H1 (cell line): ENCODE measurements at regions not wholly inside any gene's neighbourhood (a gene's known extent, or its start where the extent isn't known, plus 50 kb on each side); places are given as distances from the start of the nearest gene placed in this dataset.

Experiments
- CTCF ChIA-PET: fragments of 300-600 bp; sonication (Branson Sonifier 250); formaldehyde crosslinking; loops from one replicate; lab custom pipeline; 2021; ENCODE audit not compliant: partially characterized antibody; lab: Charles Lee
- POLR2A ChIA-PET: fragments of 300-600 bp; sonication (Branson Sonifier 250); formaldehyde crosslinking; loops from one replicate; lab custom pipeline; 2021; ENCODE audit warnings: inconsistent platforms; ENCODE audit not compliant: partially characterized antibody; lab: Charles Lee
- DNase-seq, 2 experiments: peaks; one replicate each; pipeline versions ENCODE4 v3.0.0 to v3.0.0-alpha.2; 2010 to 2022; ENCODE audit warnings: low spot score in 2 of 2, low read depth in 1 of 2, mixed read lengths in 1 of 2
- FAIRE-seq: peaks from 2 replicates; lab custom pipeline; 2011; peaks lifted over from hg19 to GRCh38; lab: Jason Lieb, UNC
- H2AFZ ChIP-seq: 2 replicates; pipeline ENCODE4 v1.8.1; 2012; ENCODE audit warnings: low read length, inconsistent platforms
- H2AK5ac ChIP-seq: 2 replicates; pipeline ENCODE4 v1.6.1; 2013; ENCODE audit warnings: low read depth, low read length
- H2BK120ac ChIP-seq: replicated peaks from 2 replicates; pipeline ENCODE3; 2013; ENCODE audit warnings: low read depth, low read length, inconsistent platforms
- H2BK12ac ChIP-seq: 2 replicates; pipeline ENCODE4 v1.6.1; 2013; ENCODE audit warnings: low read depth, low read length
- H2BK15ac ChIP-seq: 2 replicates; pipeline ENCODE4 v1.6.1; 2013; ENCODE audit warnings: low read length
- H2BK20ac ChIP-seq: 2 replicates; pipeline ENCODE4 v1.6.1; 2013; ENCODE audit warnings: low read length
- H2BK5ac ChIP-seq: 2 replicates; pipeline ENCODE4 v1.6.1; 2013; ENCODE audit warnings: low read depth, low read length
- H3K14ac ChIP-seq: 2 replicates; pipeline ENCODE4 v1.6.1; 2013; ENCODE audit warnings: inconsistent platforms; ENCODE audit not compliant: insufficient read length
- H3K18ac ChIP-seq: 2 replicates; pipeline ENCODE4 v1.6.1; 2013; ENCODE audit warnings: low read length; ENCODE audit errors: extremely low read depth
- H3K23ac ChIP-seq: 2 replicates; pipeline ENCODE4 v1.6.1; 2013; ENCODE audit warnings: inconsistent platforms; ENCODE audit not compliant: insufficient read length
- H3K23me2 ChIP-seq: 2 replicates; pipeline ENCODE4 v1.6.1; 2013; ENCODE audit warnings: low read depth, low read length
- H3K27ac ChIP-seq: 2 replicates; pipeline ENCODE4 v1.6.1; 2011; ENCODE audit warnings: low read depth, low read length, inconsistent platforms
- H3K27me3 ChIP-seq, 4 experiments: replicated peaks in 1 of 4; 1 replicate in 1 of 4; 2 replicates in 3 of 4; pipeline versions ENCODE4 v1.6.1 to v1.8.1; 2011 to 2013; ENCODE audit warnings: low read length in 3 of 4, mild to moderate bottlenecking in 3 of 4, inconsistent platforms in 2 of 4, mixed read lengths in 2 of 4, moderate library complexity in 1 of 4; ENCODE audit not compliant: control insufficient read depth in 3 of 4, insufficient read depth in 3 of 4; ENCODE audit errors: extremely low read depth in 1 of 4
- H3K36me3 ChIP-seq, 4 experiments: 2 replicates each; pipeline versions ENCODE4 v1.6.1 to v1.8.1; 2011 to 2013; ENCODE audit warnings: mild to moderate bottlenecking in 4 of 4, low read length in 3 of 4, moderate library complexity in 2 of 4, control low read depth in 1 of 4, inconsistent platforms in 1 of 4; ENCODE audit not compliant: insufficient read depth in 4 of 4, control insufficient read depth in 2 of 4
- H3K4ac ChIP-seq: replicated peaks from 2 replicates; pipeline ENCODE3; 2013; ENCODE audit warnings: low read length, low read depth, mixed read lengths, inconsistent platforms; ENCODE audit not compliant: insufficient read length
- H3K4me1 ChIP-seq, 4 experiments: replicated peaks in 1 of 4; 1 replicate in 1 of 4; 2 replicates in 3 of 4; pipeline versions ENCODE4 v1.6.1 to v1.8.1; 2011 to 2013; ENCODE audit warnings: low read length in 3 of 4, inconsistent platforms in 2 of 4, mixed read lengths in 1 of 4; ENCODE audit not compliant: insufficient read depth in 4 of 4, control insufficient read depth in 3 of 4
- H3K4me2 ChIP-seq, 2 experiments: 2 replicates each; pipeline versions ENCODE4 v1.6.1 to v1.8.1; 2011 to 2013; ENCODE audit warnings: low read depth in 2 of 2, low read length in 2 of 2, control low read depth in 1 of 2, inconsistent platforms in 1 of 2, mild to moderate bottlenecking in 1 of 2; ENCODE audit not compliant: insufficient read depth in 1 of 2
- H3K4me3 ChIP-seq, 4 experiments: fragments of 200-600, 300-600 bp in 1 of 4; sonication (generic), shearing (Covaris generic), sonication (Bioruptor Twin) in 1 of 4; 2 replicates each; pipeline versions ENCODE4 v1.5.1 to v1.8.1; 2011 to 2016; ENCODE audit warnings: low read length in 4 of 4, low read depth in 3 of 4, control low read depth in 2 of 4, inconsistent platforms in 2 of 4, mild to moderate bottlenecking in 2 of 4, mixed read lengths in 1 of 4, moderate library complexity in 1 of 4; ENCODE audit not compliant: insufficient read depth in 2 of 4; ENCODE audit errors: extremely low read depth in 1 of 4
- H3K56ac ChIP-seq: replicated peaks from 2 replicates; pipeline ENCODE3; 2013; ENCODE audit warnings: low read depth, mild to moderate bottlenecking, mixed read lengths, low read length, inconsistent platforms; ENCODE audit not compliant: insufficient read length
- H3K79me1 ChIP-seq: 2 replicates; pipeline ENCODE4 v1.6.1; 2013; ENCODE audit warnings: low read depth, low read length, control low read depth
- H3K79me2 ChIP-seq, 2 experiments: 2 replicates each; pipeline versions ENCODE4 v1.6.1 to v1.8.1; 2012 to 2013; ENCODE audit warnings: low read length in 2 of 2, mild to moderate bottlenecking in 2 of 2, inconsistent platforms in 1 of 2; ENCODE audit not compliant: insufficient read depth in 2 of 2, control insufficient read depth in 1 of 2
- H3K9ac ChIP-seq, 4 experiments: replicated peaks in 1 of 4; 1 replicate in 1 of 4; 2 replicates in 3 of 4; pipeline versions ENCODE4 v1.6.1 to v1.8.1; 2011 to 2013; ENCODE audit warnings: low read depth in 3 of 4, low read length in 3 of 4, control low read depth in 2 of 4, mild to moderate bottlenecking in 2 of 4, moderate library complexity in 2 of 4, inconsistent platforms in 1 of 4; ENCODE audit errors: extremely low read depth in 1 of 4
- H3K9me3 ChIP-seq, 2 experiments: 2 replicates each; pipeline versions ENCODE4 v1.6.1 to v1.8.1; 2012 to 2013; ENCODE audit warnings: mild to moderate bottlenecking in 2 of 2, moderate library complexity in 2 of 2, control low read depth in 1 of 2, inconsistent platforms in 1 of 2, low read depth in 1 of 2, low read length in 1 of 2, mixed read lengths in 1 of 2; ENCODE audit not compliant: insufficient read depth in 2 of 2
- H4K20me1 ChIP-seq, 2 experiments: replicated peaks in 1 of 2; 2 replicates each; pipeline versions ENCODE3 to v1.8.1; 2011 to 2013; ENCODE audit warnings: inconsistent platforms in 2 of 2, low read length in 2 of 2, mild to moderate bottlenecking in 1 of 2; ENCODE audit not compliant: insufficient read depth in 2 of 2, control insufficient read depth in 1 of 2
- H4K5ac ChIP-seq: 2 replicates; pipeline ENCODE4 v1.6.1; 2013; ENCODE audit warnings: low read length, low read depth, mixed read lengths, inconsistent platforms; ENCODE audit not compliant: insufficient read length
- H4K8ac ChIP-seq: 2 replicates; pipeline ENCODE4 v1.8.0; 2013; ENCODE audit warnings: mild to moderate bottlenecking, moderate library complexity, low read length, inconsistent platforms; ENCODE audit not compliant: insufficient read depth; ENCODE audit errors: extremely low read depth
- H4K91ac ChIP-seq: replicated peaks from 2 replicates; pipeline ENCODE3; 2013; ENCODE audit warnings: low read length, mixed read lengths, inconsistent platforms; ENCODE audit not compliant: insufficient read length
- SIX5 ChIP-seq: IDR thresholded peaks from 2 replicates; pipeline ENCODE4 v1.6.1; 2011; ENCODE audit warnings: mild to moderate bottlenecking, low read depth, low read length
- SP2 ChIP-seq: IDR thresholded peaks from 2 replicates; pipeline ENCODE4 v1.6.1; 2012; ENCODE audit warnings: mild to moderate bottlenecking, low read length, inconsistent platforms
- WGBS, 2 experiments: shearing (Covaris generic) in 1 of 2; methylation state at CpG; one replicate each; pipeline versions ENCODE4 v1.1.6 to v1.1.7; 2013 to 2015; ENCODE audit warnings: low lambda C conversion rate in 2 of 2, mixed read lengths in 2 of 2, inconsistent platforms in 1 of 2, low coverage in 1 of 2, missing lambda C conversion rate in 1 of 2; ENCODE audit not compliant: insufficient replicate concordance in 2 of 2, insufficient coverage in 1 of 2, insufficient read length in 1 of 2; ENCODE audit errors: extremely low coverage in 1 of 2, missing lambda C conversion rate in 1 of 2; 5-methylcytosine and 5-hydroxymethylcytosine counted together

DNA sequence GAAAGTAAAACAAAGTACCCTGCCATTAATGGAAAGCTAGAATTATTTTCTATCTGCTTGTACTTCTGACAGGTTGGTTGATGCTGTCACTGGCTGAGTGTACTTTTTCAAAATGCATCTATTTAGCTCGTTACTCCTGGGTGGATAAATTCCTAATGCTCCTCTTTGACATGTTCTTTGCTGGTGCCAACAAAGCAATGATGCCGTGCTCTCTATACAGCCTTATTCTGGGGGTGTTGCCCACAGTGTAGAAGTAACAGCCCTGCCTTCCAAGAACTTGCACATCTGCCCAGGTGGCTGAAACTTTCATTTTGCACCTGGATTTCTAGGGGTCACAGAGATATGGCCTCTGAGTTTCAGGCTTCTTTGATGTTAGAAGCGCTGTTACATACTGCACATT lies 132.4 kb downstream of the SLC4A3 start:
- Histone ChIP-seq H3K18ac (no peak overlapping the region), H3K9ac (no peak overlapping the region), H4K8ac (no peak overlapping the region), H3K14ac (no peak overlapping the region), H3K36me3 (no peaks in the 10 kb centered on the region), H2BK15ac (no peak overlapping the region), H2BK20ac (no peak overlapping the region), H3K4ac (no peak overlapping the region), H3K4me1 (no peaks in the 10 kb centered on the region), H2BK120ac (no peak overlapping the region), H2AFZ (no peak overlapping the region), H4K91ac (no peak overlapping the region), H3K4me2 (no peak overlapping the region), H2BK12ac (no peak overlapping the region), H4K20me1 (no peaks in the 10 kb centered on the region), H3K9me3 (no peaks in the 10 kb centered on the region), H2AK5ac (no peak overlapping the region), H4K5ac (no peak overlapping the region), H3K79me1 (no peaks in the 10 kb centered on the region), H3K23ac (no peak overlapping the region), H3K27ac (no peak overlapping the region), H3K4me3 (no peak overlapping the region), H3K56ac (no peak overlapping the region), H2BK5ac (no peak overlapping the region), H3K79me2 (no peaks in the 10 kb centered on the region), H3K23me2 (no peaks in the 10 kb centered on the region; the same call in 1 of the 2 replicates), H3K27me3 (no peaks in the 10 kb centered on the region)
- DNase-seq = no peak
- FAIRE-seq = no peak
- CTCF ChIA-PET = interaction anchor here (1.0 to 1.6 kb wide), 3 partner anchors 9 to 238 kb away, joined by 3 to 5 read pairs (median 4); no protein-coding TSS in a partner anchor
- no peak for TF ChIP-seq SIX5
- TF ChIP-seq SP2 = no peak
- 80% methylated on average over 3 of the region's 3 CpGs; no CpG with 5 or more reads in 1 of the 2 experiments for WGBS, 2 experiments
- POLR2A ChIA-PET = no interaction called here
